Right renal pelvis (tissue), 4 donors: ENCODE measurements at regions not wholly inside any gene's neighbourhood (a gene's known extent, or its start where the extent isn't known, plus 50 kb on each side); places are given as distances from the start of the nearest gene placed in this dataset.

ENCODE experiments used
- DNase-seq, 4 donors: peaks; one replicate each; pipeline ENCODE4 v3.0.0-alpha.2; 2013; ENCODE audit warnings: low read depth in 4 of 4, low spot score in 3 of 4, missing footprints in 1 of 4

- no peak for DNase-seq
Observed at GRCh38 chr21:15421441-15421881, 308.3 kb upstream of the USP25 start.

GRCh38 chr21:15421947-15422346 is 307.8 kb upstream of the USP25 start:
- no peak for DNase-seq

- DNase-seq, result no peak
Observed at GRCh38 chr21:15422783-15423182, 307.0 kb upstream of the USP25 start.

GRCh38 chr21:15423676-15424445 is 305.9 kb upstream of the USP25 start:
- DNase-seq, result no peak

GRCh38 chr21:15425049-15425448 is 304.7 kb upstream of the USP25 start:
- no peak for DNase-seq

GRCh38 chr21:15430023-15430422 is 299.8 kb upstream of the USP25 start:
- no peak for DNase-seq

GRCh38 chr21:15430577-15430976 is 299.2 kb upstream of the USP25 start:
- no peak for DNase-seq

GRCh38 chr21:15431053-15431452 is 298.7 kb upstream of the USP25 start:
- DNase-seq, result no peak

GRCh38 chr21:15433091-15433490 is 296.7 kb upstream of the USP25 start:
- DNase-seq, result no peak

- no peak for DNase-seq
Observed at GRCh38 chr21:15434163-15434905, 295.4 kb upstream of the USP25 start.

- no peak for DNase-seq
Observed at GRCh38 chr21:15436031-15436430, 293.8 kb upstream of the USP25 start.

GRCh38 chr21:15437883-15438282 is 291.9 kb upstream of the USP25 start:
- no peak for DNase-seq

GRCh38 chr21:15439726-15440125 is 290.1 kb upstream of the USP25 start:
- no peak for DNase-seq

- DNase-seq, result no peak
Observed at GRCh38 chr21:15441060-15441493, 288.7 kb upstream of the USP25 start.

GRCh38 chr21:15441992-15442391 is 287.8 kb upstream of the USP25 start:
- no peak for DNase-seq

GRCh38 chr21:15442743-15443469 is 286.9 kb upstream of the USP25 start:
- DNase-seq, result no peak

GRCh38 chr21:15443740-15444117 is 286.1 kb upstream of the USP25 start:
- DNase-seq, result no peak

GRCh38 chr21:15444118-15444960 is 285.4 kb upstream of the USP25 start:
- no peak for DNase-seq

- no peak for DNase-seq
Observed at GRCh38 chr21:15445327-15445726, 284.5 kb upstream of the USP25 start.

GRCh38 chr21:15446223-15446622 is 283.6 kb upstream of the USP25 start:
- DNase-seq, result no peak
